Tibial nerve (tissue), 3 donors: ENCODE measurements at regions not wholly inside any gene's neighbourhood (a gene's known extent, or its start where the extent isn't known, plus 50 kb on each side); places are given as distances from the start of the nearest gene placed in this dataset.

ENCODE experiments used
- POLR2A ChIP-seq, 2 donors: fragments of 450-650 bp; IDR thresholded peaks; one replicate each; pipeline ENCODE4 v1.6.1; 2017; ENCODE audit warnings: antibody characterized with exemption in 2 of 2, mild to moderate bottlenecking in 2 of 2, moderate library complexity in 2 of 2
- TF ChIP-seq, protein P1 (sequence below), 5 experiments: fragments of 200-600 bp in 3 of 5; fragments of 450-650 bp in 2 of 5; sonication (generic) in 3 of 5; IDR thresholded peaks; one replicate each; pipeline ENCODE4 v1.5.1; 2016 to 2019; ENCODE audit warnings: antibody characterized with exemption in 5 of 5, mild to moderate bottlenecking in 3 of 5, moderate library complexity in 2 of 5

DNA sequence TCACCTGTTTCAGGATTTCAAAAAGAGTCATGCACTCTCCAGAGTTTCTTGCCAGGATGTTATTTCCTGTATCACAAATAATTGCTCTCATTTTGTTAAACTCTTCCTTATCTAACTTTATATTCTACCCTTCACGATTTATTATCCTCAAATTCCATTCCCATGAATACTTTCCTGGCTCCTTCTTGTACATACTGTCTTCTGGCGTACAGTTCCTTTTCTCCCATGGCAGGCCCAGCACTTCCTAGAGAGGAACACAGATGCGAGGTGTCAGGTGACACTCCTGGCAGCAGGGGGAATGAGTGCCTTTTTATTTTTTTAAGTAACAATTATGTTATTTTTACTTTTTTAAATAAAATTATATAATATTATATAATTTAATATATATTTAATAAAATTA is 411.9 kb downstream of the TFEC start:
- TF ChIP-seq, protein P1, sequence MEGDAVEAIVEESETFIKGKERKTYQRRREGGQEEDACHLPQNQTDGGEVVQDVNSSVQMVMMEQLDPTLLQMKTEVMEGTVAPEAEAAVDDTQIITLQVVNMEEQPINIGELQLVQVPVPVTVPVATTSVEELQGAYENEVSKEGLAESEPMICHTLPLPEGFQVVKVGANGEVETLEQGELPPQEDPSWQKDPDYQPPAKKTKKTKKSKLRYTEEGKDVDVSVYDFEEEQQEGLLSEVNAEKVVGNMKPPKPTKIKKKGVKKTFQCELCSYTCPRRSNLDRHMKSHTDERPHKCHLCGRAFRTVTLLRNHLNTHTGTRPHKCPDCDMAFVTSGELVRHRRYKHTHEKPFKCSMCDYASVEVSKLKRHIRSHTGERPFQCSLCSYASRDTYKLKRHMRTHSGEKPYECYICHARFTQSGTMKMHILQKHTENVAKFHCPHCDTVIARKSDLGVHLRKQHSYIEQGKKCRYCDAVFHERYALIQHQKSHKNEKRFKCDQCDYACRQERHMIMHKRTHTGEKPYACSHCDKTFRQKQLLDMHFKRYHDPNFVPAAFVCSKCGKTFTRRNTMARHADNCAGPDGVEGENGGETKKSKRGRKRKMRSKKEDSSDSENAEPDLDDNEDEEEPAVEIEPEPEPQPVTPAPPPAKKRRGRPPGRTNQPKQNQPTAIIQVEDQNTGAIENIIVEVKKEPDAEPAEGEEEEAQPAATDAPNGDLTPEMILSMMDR (IDR thresholded peaks at IDR 0.05), result no peak
- no peak for TF ChIP-seq POLR2A (IDR thresholded peaks at IDR 0.05)
